ENCODE measurements at regions not wholly inside any gene's neighbourhood (a gene's known extent, or its start where the extent isn't known, plus 50 kb on each side); places are given as distances from the start of the nearest gene placed in this dataset.
"Not testable (repeated sequence)": the region's sequence is repeated elsewhere in the genome, so short reads cannot be mapped to it uniquely, and the experiment has no call there.

GRCh38 chr16:8080817-8081216 is 509.5 kb downstream of the TMEM114 start:
- H3K9me3 ChIP-seq (ENCODE audit: control insufficient read depth, insufficient read depth, low read length) = no peaks in the 10 kb centered on the region
- H3K36me3 ChIP-seq (ENCODE audit: control insufficient read depth, insufficient read depth, low read length) = no peaks in the 10 kb centered on the region
- H3K4me1 ChIP-seq (ENCODE audit: control insufficient read depth, insufficient read depth, low read length) = no peaks in the 10 kb centered on the region
- H3K27me3 ChIP-seq (ENCODE audit: control insufficient read depth, insufficient read depth, low read length) = no peaks in the 10 kb centered on the region
- no peak overlapping the region for H3K4me3 ChIP-seq (ENCODE audit: low read depth, low read length)
- no peak overlapping the region for H3K9ac ChIP-seq (ENCODE audit: low read depth, low read length)

GRCh38 chr16:8075271-8075670 is 515.0 kb downstream of the TMEM114 start:
- no peak overlapping the region for H3K4me3 ChIP-seq (ENCODE audit: low read depth, low read length)

GRCh38 chr16:8070506-8070905 is 519.8 kb downstream of the TMEM114 start:
- no peaks in the 10 kb centered on the region for H3K36me3 ChIP-seq (ENCODE audit: control insufficient read depth, insufficient read depth, low read length)
- no peaks in the 10 kb centered on the region for H3K27me3 ChIP-seq (ENCODE audit: control insufficient read depth, insufficient read depth, low read length)
- no peaks in the 10 kb centered on the region for H3K4me1 ChIP-seq (ENCODE audit: control insufficient read depth, insufficient read depth, low read length)
- no peaks in the 10 kb centered on the region for H3K9me3 ChIP-seq (ENCODE audit: control insufficient read depth, insufficient read depth, low read length)
- H3K4me3 ChIP-seq (ENCODE audit: low read depth, low read length) = no peak overlapping the region
- no peak overlapping the region for H3K9ac ChIP-seq (ENCODE audit: low read depth, low read length)

More at GRCh38 chr16:8075271-8075670, 515.0 kb downstream of the TMEM114 start:
- Histone ChIP-seq H3K36me3 (ENCODE audit: control insufficient read depth, insufficient read depth, low read length) (no peaks in the 10 kb centered on the region), H3K9ac (ENCODE audit: low read depth, low read length) (no peak overlapping the region), H3K4me1 (ENCODE audit: control insufficient read depth, insufficient read depth, low read length) (no peaks in the 10 kb centered on the region), H3K9me3 (ENCODE audit: control insufficient read depth, insufficient read depth, low read length) (no peaks in the 10 kb centered on the region), H3K27me3 (ENCODE audit: control insufficient read depth, insufficient read depth, low read length) (no peaks in the 10 kb centered on the region)

- H3K27me3 ChIP-seq (ENCODE audit: control insufficient read depth, insufficient read depth, low read length); H3K9me3 ChIP-seq (ENCODE audit: control insufficient read depth, insufficient read depth, low read length); H3K4me3 ChIP-seq (ENCODE audit: low read depth, low read length); H3K4me1 ChIP-seq (ENCODE audit: control insufficient read depth, insufficient read depth, low read length); H3K36me3 ChIP-seq (ENCODE audit: control insufficient read depth, insufficient read depth, low read length); H3K9ac ChIP-seq (ENCODE audit: low read depth, low read length): not testable (repeated sequence)
Measured at GRCh38 chr16:8068225-8068624, 522.1 kb downstream of the TMEM114 start.

- Histone ChIP-seq H3K9me3 (ENCODE audit: control insufficient read depth, insufficient read depth, low read length) (no peaks in the 10 kb centered on the region), H3K27me3 (ENCODE audit: control insufficient read depth, insufficient read depth, low read length) (no peaks in the 10 kb centered on the region), H3K36me3 (ENCODE audit: control insufficient read depth, insufficient read depth, low read length) (no peaks in the 10 kb centered on the region), H3K4me1 (ENCODE audit: control insufficient read depth, insufficient read depth, low read length) (no peaks in the 10 kb centered on the region), H3K9ac (ENCODE audit: low read depth, low read length) (no peak overlapping the region), H3K4me3 (ENCODE audit: low read depth, low read length) (no peak overlapping the region)
Measured at GRCh38 chr16:8063159-8063558, 527.2 kb downstream of the TMEM114 start.

- no peaks in the 10 kb centered on the region for H3K4me1 ChIP-seq (ENCODE audit: control insufficient read depth, insufficient read depth, low read length)
- H3K27me3 ChIP-seq (ENCODE audit: control insufficient read depth, insufficient read depth, low read length) = no peaks in the 10 kb centered on the region
- H3K4me3 ChIP-seq (ENCODE audit: low read depth, low read length) = no peak overlapping the region
- H3K9ac ChIP-seq (ENCODE audit: low read depth, low read length) = no peak overlapping the region
- H3K9me3 ChIP-seq (ENCODE audit: control insufficient read depth, insufficient read depth, low read length) = no peaks in the 10 kb centered on the region
- no peaks in the 10 kb centered on the region for H3K36me3 ChIP-seq (ENCODE audit: control insufficient read depth, insufficient read depth, low read length)
Measured at GRCh38 chr16:8062677-8063076, 527.6 kb downstream of the TMEM114 start.

- H3K27me3 ChIP-seq (ENCODE audit: control insufficient read depth, insufficient read depth, low read length) = no peaks in the 10 kb centered on the region
- H3K36me3 ChIP-seq (ENCODE audit: control insufficient read depth, insufficient read depth, low read length) = no peaks in the 10 kb centered on the region
- no peaks in the 10 kb centered on the region for H3K9me3 ChIP-seq (ENCODE audit: control insufficient read depth, insufficient read depth, low read length)
- no peak overlapping the region for H3K4me3 ChIP-seq (ENCODE audit: low read depth, low read length)
- H3K4me1 ChIP-seq (ENCODE audit: control insufficient read depth, insufficient read depth, low read length) = no peaks in the 10 kb centered on the region
- H3K9ac ChIP-seq (ENCODE audit: low read depth, low read length) = no peak overlapping the region
Measured at GRCh38 chr16:8055761-8056160, 534.5 kb downstream of the TMEM114 start.

GRCh38 chr16:8053437-8053836 is 536.9 kb downstream of the TMEM114 start:
- Histone ChIP-seq H3K36me3 (ENCODE audit: control insufficient read depth, insufficient read depth, low read length) (no peaks in the 10 kb centered on the region), H3K9ac (ENCODE audit: low read depth, low read length) (no peak overlapping the region), H3K4me3 (ENCODE audit: low read depth, low read length) (no peak overlapping the region), H3K9me3 (ENCODE audit: control insufficient read depth, insufficient read depth, low read length) (no peaks in the 10 kb centered on the region), H3K4me1 (ENCODE audit: control insufficient read depth, insufficient read depth, low read length) (no peaks in the 10 kb centered on the region), H3K27me3 (ENCODE audit: control insufficient read depth, insufficient read depth, low read length) (no peaks in the 10 kb centered on the region)

- Histone ChIP-seq H3K4me1 (ENCODE audit: control insufficient read depth, insufficient read depth, low read length) (no peaks in the 10 kb centered on the region), H3K4me3 (ENCODE audit: low read depth, low read length) (no peak overlapping the region), H3K27me3 (ENCODE audit: control insufficient read depth, insufficient read depth, low read length) (no peaks in the 10 kb centered on the region), H3K9ac (ENCODE audit: low read depth, low read length) (no peak overlapping the region), H3K36me3 (ENCODE audit: control insufficient read depth, insufficient read depth, low read length) (no peaks in the 10 kb centered on the region), H3K9me3 (ENCODE audit: control insufficient read depth, insufficient read depth, low read length) (no peaks in the 10 kb centered on the region)
Measured at GRCh38 chr16:8048433-8048832, 541.9 kb downstream of the TMEM114 start.

- H3K36me3 ChIP-seq (ENCODE audit: control insufficient read depth, insufficient read depth, low read length) = no peaks in the 10 kb centered on the region
- no peaks in the 10 kb centered on the region for H3K9me3 ChIP-seq (ENCODE audit: control insufficient read depth, insufficient read depth, low read length)
- H3K4me3 ChIP-seq (ENCODE audit: low read depth, low read length) = no peak overlapping the region
- H3K27me3 ChIP-seq (ENCODE audit: control insufficient read depth, insufficient read depth, low read length) = no peaks in the 10 kb centered on the region
- H3K9ac ChIP-seq (ENCODE audit: low read depth, low read length) = no peak overlapping the region
- H3K4me1 ChIP-seq (ENCODE audit: control insufficient read depth, insufficient read depth, low read length) = no peaks in the 10 kb centered on the region
Measured at GRCh38 chr16:8047736-8048135, 542.6 kb downstream of the TMEM114 start.

- Histone ChIP-seq H3K9ac (ENCODE audit: low read depth, low read length) (no peak overlapping the region), H3K36me3 (ENCODE audit: control insufficient read depth, insufficient read depth, low read length) (no peaks in the 10 kb centered on the region), H3K9me3 (ENCODE audit: control insufficient read depth, insufficient read depth, low read length) (no peaks in the 10 kb centered on the region), H3K4me3 (ENCODE audit: low read depth, low read length) (no peak overlapping the region), H3K27me3 (ENCODE audit: control insufficient read depth, insufficient read depth, low read length) (no peaks in the 10 kb centered on the region), H3K4me1 (ENCODE audit: control insufficient read depth, insufficient read depth, low read length) (no peaks in the 10 kb centered on the region)
Measured at GRCh38 chr16:8044796-8045195, 545.5 kb downstream of the TMEM114 start.

- Histone ChIP-seq H3K9ac (ENCODE audit: low read depth, low read length) (no peak overlapping the region), H3K36me3 (ENCODE audit: control insufficient read depth, insufficient read depth, low read length) (no peaks in the 10 kb centered on the region), H3K27me3 (ENCODE audit: control insufficient read depth, insufficient read depth, low read length) (no peaks in the 10 kb centered on the region)
Measured at GRCh38 chr16:8032406-8032805, 557.9 kb downstream of the TMEM114 start.

GRCh38 chr16:8030004-8030403 is 560.3 kb downstream of the TMEM114 start:
- not testable (repeated sequence) for H3K9me3 ChIP-seq (ENCODE audit: control insufficient read depth, insufficient read depth, low read length); H3K4me3 ChIP-seq (ENCODE audit: low read depth, low read length); H3K36me3 ChIP-seq (ENCODE audit: control insufficient read depth, insufficient read depth, low read length); H3K4me1 ChIP-seq (ENCODE audit: control insufficient read depth, insufficient read depth, low read length); H3K27me3 ChIP-seq (ENCODE audit: control insufficient read depth, insufficient read depth, low read length); H3K9ac ChIP-seq (ENCODE audit: low read depth, low read length)

More at GRCh38 chr16:8032406-8032805, 557.9 kb downstream of the TMEM114 start:
- Histone ChIP-seq H3K4me1 (ENCODE audit: control insufficient read depth, insufficient read depth, low read length) (no peaks in the 10 kb centered on the region), H3K9me3 (ENCODE audit: control insufficient read depth, insufficient read depth, low read length) (no peaks in the 10 kb centered on the region), H3K4me3 (ENCODE audit: low read depth, low read length) (no peak overlapping the region)
